COR-L47 (cell line): ENCODE measurements at regions not wholly inside any gene's neighbourhood (a gene's known extent, or its start where the extent isn't known, plus 50 kb on each side); places are given as distances from the start of the nearest gene placed in this dataset.

Experiments
- DNase-seq: peaks from one replicate; lab custom pipeline; 2025; lab: John Stamatoyannopoulos, UW

GRCh38 chr3:41103200-41103599 lies 96.1 kb upstream of the CTNNB1 start:
- no peak for DNase-seq

DNA sequence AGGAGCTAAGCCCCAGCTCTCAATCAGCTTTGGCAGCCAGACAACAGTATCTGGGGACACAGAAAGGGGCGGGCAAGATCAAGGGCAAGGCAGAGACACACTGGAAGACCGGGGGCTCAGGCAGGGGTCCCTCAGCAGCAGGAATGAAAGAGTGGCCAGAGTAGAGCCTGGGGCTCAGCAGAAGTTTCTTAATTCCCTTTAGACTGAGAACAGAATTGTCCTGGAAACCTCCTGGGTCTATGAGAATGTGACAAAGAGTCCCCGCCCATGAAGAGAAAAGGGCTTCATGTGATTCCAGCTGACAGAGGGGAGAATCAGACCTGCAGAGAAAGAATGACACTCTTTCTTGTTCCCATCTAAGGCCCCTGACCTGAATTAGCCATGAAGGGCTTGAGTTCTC lies 95.2 kb upstream of the CTNNB1 start:
- DNase-seq = no peak

- no peak for DNase-seq
These were observed 92.6 kb upstream of the CTNNB1 start for GRCh38 chr3:41106691-41107090.

DNA sequence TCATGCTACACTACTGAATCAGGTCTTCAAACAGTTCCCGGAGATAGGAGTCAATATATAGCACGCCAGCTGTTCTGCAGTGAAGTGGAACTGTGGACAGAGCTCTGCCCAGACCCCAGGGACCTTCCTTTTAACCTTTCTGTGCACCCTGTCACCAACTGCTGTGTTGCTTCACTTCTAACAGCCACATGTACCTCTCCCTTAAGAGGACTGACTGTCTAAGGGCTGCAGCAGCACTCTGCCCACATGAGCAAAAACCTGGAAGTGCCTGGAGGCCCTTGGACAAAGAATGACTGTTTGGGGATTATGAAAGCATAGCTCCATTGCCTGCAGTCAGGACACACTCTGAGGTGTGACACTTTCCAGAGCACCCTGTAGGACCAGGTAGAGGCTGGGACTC lies 88.3 kb upstream of the CTNNB1 start:
- DNase-seq = no peak

- no peak for DNase-seq
These were observed 86.8 kb upstream of the CTNNB1 start for GRCh38 chr3:41112466-41112865.

- DNase-seq = no peak
These were observed 84.2 kb upstream of the CTNNB1 start for GRCh38 chr3:41115069-41115468.

DNA sequence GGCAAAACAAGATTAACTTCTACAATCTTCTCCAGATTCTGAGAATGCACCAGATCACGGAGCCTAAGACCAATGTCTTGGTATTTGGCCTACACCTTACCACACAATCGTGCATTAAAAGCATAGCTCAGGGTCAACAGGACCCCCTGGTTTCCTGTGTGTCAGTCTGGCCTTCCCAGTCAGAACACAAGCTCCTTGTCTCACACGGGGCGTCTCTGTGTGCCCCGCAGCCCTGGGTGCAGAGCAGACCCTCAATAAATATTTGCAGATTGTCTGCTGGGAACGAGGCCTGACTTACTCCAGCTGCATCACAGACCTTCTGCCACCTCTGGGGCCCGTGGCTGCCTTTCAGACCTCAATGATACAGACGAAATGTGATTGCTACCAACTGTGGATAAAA lies 82.5 kb upstream of the CTNNB1 start:
- DNase-seq = no peak

DNA sequence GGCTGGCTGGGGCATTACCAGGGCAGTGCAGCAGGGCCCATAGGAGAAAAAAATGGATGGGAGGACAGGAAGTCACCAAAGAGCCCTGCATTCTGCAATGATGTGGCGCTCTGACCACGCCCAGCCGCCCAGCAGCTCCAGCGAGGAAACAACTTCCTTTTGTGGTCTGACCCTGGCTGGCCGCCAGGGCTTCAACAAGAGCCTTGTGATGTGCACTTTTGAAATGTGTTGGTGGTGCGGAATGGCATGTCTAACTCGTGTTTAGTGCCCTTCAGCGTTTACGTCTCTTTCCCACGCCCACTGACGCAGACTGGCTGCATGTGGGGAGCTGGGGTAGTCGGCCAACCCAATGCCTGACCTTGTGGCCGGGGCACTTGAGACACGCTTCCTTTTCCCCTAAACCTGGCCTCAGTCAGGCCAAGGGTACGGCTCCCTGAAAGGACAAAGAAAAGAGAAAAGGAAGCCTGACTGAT lies 81.9 kb upstream of the CTNNB1 start:
- DNase-seq = no peak

DNA sequence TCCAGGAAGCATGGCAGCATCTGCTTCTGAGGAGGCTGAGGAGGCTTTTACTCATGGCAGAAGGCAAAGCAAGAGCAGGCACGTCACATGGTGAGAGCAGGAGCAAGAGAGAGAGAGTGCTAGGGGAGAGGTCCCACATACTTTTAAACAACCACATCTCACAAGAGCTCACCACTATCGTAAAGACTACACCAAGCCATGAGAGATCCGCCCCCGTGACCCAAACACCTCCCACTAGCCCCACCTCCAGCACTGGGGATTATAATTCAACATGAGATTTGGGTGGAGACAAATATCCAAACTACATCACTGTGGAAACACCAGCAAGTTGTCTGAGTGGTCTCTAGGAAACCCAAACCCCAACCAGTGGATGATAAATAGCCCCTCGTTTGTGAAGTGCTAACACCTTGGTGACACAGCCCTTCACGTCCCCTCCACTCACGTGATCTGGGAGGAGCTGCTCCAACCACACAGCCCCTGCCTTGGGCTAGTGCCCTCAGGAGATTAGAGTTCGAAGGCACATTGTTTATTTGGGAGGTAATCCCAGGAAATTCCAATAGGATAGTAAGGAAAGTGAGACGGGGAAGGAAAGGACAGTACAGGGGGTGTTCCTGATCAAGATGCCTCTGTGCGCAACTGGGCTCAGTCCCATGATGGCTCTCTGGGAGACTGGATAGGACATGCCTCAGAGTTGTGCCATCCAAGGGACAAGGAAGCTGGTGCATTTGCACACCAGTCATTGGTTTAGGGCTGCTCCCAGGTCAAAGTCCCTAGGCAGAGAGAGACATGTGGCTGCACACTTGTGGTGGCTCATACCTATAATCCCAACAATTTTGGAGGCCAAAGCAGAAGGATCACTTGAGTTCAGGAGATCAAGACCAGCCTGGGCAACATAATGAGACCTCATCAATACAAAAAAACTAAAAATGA lies 80.6 kb upstream of the CTNNB1 start:
- DNase-seq = no peak

DNA sequence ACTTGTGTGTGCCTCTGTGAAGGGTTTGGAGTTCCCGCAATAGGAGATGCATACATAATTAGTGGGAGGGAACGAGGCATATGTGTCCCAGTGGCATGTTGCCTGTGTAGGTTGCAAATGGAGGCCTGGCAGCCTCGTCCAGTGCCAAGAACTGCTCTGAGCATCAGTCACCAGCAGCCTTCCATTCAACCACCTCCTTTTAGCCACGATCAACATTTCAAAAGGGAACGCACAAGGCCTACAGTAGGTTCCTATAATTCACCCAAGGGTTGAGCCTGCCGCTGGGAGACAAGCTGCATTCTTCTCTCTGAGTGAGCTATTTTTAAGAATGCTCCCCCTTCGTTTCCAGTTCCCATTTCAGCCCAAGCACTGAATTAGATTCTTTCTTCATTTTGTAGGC lies 78.8 kb upstream of the CTNNB1 start:
- DNase-seq = no peak

DNA sequence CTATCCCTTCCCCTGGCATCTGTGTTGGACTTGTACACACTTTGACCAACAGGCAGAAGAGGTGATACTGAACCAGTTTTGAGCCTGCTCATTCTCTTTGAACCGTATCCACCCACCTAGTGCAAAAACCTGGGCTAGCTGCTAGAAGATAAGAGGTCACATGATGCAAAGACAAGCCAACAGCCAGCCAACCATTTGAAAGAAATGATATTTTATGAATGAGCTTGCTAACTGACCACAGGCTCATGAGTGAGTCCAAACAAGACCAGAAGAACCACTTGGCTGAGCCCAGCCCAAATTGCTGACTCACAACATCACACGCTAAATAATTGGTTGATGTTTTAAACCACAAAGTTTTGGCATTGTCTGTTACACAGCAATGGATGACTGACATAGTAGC lies 74.0 kb upstream of the CTNNB1 start:
- no peak for DNase-seq

DNA sequence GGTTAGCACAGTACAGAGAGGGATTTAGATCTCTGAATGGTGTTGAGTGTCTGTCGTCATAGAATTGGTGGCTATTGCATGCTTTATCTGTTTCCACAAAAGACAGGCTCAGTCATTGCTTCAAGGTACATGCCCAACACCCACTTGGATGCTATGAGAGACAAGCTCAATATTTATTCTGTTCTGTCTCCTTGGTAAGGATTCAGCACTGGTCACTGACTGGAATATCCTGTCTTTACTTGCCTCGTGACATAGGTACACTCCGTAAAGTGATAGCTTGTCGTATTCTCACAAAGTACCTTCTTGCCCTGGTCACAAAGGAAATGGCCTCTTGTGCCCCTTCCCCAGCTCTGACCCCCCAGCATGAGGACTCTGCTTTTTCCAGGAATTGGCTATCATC lies 72.8 kb upstream of the CTNNB1 start:
- DNase-seq = no peak

- no peak for DNase-seq
These were observed 72.3 kb upstream of the CTNNB1 start for GRCh38 chr3:41126961-41127360.

GRCh38 chr3:41127414-41127813 lies 71.9 kb upstream of the CTNNB1 start:
- no peak for DNase-seq

- DNase-seq = no peak
These were observed 69.6 kb upstream of the CTNNB1 start for GRCh38 chr3:41129731-41130130.

DNA sequence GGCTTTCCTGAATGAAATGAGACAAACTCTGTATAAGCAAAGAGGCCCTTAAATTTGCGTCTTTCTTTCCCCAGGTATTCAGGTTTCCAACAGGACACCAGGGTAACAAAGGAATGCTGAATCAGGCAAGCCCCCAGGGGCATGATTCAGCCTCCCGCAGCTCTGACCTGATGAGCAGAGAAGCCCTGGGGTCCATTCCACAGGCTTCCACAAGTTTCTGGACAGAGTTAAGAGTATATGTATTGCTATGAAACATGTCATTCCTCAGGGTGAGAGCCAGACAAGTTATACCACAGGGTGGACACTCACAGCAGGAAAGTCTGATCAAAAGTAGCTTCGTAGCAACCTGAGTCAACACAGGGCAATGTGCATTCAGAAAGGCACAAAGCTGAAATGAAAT lies 68.1 kb upstream of the CTNNB1 start:
- no peak for DNase-seq

DNA sequence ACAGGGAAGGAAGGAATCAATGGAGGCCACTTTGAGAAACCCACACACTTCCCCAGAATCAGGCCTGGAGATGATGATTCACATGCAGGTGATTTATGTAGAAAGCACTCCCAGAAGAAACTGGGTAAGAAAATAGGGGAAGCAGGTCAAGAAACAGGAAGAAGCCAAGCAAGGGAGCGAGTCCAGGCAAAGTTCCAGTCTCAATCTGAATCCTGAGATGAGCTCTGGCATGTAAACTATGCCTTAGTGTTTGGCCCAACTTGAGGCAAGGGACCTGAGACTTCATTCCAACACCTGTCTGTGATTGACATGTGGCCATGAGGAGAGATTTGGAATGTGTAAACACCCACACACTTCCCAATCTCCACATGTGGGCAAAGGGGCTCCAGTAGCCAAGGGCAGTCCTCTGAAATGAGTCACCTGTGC lies 61.6 kb upstream of the CTNNB1 start:
- no peak for DNase-seq

DNA sequence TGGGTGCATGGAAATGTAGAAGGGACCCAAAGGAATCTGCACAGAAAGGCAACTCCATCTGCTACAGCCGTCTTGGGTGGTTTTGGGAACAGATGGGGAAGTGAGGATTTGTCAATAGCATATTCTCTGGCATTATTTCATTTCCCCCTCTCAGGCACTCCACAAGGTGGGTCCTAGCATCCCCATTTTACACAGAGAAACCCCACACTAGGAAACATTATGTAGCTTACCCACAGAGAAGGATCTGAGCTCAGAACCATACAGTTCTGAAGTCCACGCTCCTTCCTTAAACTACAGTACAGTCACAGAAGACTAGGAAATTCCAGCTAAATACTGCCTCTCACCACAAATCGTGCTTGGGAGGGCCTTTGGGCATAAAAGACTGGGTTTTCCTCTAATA lies 61.2 kb upstream of the CTNNB1 start:
- no peak for DNase-seq

DNA sequence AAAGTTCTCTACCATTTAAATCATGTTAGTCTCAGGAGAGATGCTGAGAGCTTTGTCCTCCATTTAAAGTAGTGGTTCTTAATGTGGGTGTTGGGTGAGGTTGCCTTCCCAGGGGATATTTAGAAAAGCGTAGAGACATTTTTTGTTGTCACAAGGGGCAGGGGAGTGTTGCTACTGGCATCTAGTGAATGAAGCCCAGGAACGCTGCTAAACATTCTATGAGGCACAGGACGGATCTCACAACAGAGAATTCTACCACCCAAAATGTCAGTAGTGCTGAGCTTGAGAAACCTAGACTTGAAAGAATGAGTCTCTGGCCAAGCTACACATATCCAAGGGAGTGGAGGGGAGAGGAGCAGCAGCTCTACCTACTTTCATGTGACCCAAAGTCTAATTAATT lies 60.7 kb upstream of the CTNNB1 start:
- DNase-seq = no peak

DNA sequence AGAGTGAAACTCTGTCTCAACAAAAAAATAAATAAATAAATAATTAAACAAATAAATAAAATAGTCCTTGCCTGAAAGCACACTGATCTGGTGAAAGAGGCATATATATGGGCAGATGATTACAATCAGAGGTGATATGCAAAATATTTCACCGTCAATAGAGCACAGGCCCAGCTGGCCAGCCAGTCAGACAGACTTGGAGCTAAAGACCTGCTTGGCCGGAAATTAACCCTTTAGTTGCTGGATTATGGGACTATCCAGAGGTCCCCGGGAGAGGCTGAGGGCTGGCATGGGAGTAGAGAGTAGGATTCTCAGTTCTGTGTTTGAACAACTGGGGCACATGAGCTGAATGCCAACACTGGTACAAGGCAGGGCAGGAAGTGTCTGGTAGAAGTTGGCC lies 59.1 kb upstream of the CTNNB1 start:
- DNase-seq = no peak

GRCh38 chr3:41141433-41142167 lies 57.7 kb upstream of the CTNNB1 start:
- no peak for DNase-seq

DNA sequence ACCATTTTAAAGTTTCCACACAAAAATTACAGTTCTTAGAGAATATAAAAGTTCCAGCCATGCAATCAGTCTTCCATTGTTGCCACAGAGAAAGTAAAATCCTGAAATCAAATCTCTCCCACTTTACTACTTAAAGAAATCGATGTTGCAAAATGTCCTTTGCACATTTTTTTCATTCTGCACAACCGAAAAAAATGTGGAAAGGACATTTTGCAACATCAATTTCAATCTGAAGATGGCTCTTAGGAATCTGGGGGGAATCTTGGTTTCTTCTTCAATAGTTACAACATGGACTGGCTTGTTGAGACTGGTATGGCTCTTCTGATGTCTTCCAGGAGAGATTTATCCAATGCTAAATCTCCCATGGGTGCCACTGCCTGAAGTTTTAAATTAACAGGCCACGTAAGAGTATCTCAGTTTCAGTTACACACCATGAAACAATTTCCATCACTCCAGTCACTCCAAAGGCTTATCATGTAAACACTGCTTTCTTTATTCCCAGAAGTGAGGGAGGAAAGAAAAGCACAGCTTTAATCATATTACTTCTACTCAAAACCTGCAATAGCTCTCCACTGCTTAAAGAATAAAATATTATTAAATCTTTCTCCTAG lies 55.8 kb upstream of the CTNNB1 start:
- DNase-seq = no peak

DNA sequence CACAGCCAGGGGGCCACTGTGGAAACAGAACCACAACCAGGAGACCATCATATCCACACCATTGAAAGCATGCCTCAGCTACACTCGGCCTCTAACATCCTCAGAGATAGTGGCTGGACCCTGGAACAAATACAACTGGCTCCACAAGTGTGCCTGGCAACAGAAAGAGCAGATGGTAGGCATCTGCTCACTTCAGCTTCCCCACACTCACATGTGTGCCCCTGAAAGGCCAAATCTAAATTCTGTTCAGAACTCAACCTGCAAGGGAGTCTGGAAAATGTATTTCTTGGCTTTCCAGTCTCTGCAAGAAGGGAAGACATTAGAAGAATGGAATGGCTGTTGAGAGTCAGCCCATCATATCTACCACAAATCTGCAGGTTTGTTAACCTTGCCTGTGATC lies 54.7 kb upstream of the CTNNB1 start:
- no peak for DNase-seq
